Brain microvascular endothelial cell (primary cell): ENCODE measurements at regions not wholly inside any gene's neighbourhood (a gene's known extent, or its start where the extent isn't known, plus 50 kb on each side); places are given as distances from the start of the nearest gene placed in this dataset.
A peak's percentile ranks its signal among the peaks of the same experiment; 100 is the strongest.
"Not testable (repeated sequence)": the region's sequence is repeated elsewhere in the genome, so short reads cannot be mapped to it uniquely, and the experiment has no call there.

Source experiments
- DNase-seq: peaks from one replicate; pipeline ENCODE4 v3.0.0-alpha.2; 2020
- H3K27ac ChIP-seq: fragments of 250-450 bp; sonication (Bioruptor Pico); 2 replicates; pipeline ENCODE4 v1.5.1; 2020; ENCODE audit warnings: mild to moderate bottlenecking, moderate library complexity
- H3K27me3 ChIP-seq: fragments of 250-450 bp; sonication (Bioruptor Pico); replicated peaks from 2 replicates; pipeline ENCODE4 v1.5.1; 2020; ENCODE audit warnings: mild to moderate bottlenecking
- H3K36me3 ChIP-seq: fragments of 250-450 bp; sonication (Bioruptor Pico); replicated peaks from 2 replicates; pipeline ENCODE4 v1.5.1; 2020; ENCODE audit warnings: mild to moderate bottlenecking
- H3K4me3 ChIP-seq: 2 replicates; pipeline ENCODE4 v1.5.1; 2011; ENCODE audit warnings: low read depth, mild to moderate bottlenecking, control low read depth, low read length, moderate library complexity
- in situ Hi-C: cut with HindIII; loops from 2 replicates; pipeline ENCODE4 v1.10.0; 2017; ENCODE audit warnings: low sequenced_read_pairs, low pct_ligation_motif_present
- TF ChIP-seq, protein P1 (sequence below): IDR thresholded peaks from 2 replicates; pipeline ENCODE4 v1.5.1; 2011; ENCODE audit warnings: low read depth, mild to moderate bottlenecking, moderate library complexity, low read length, control low read depth, inconsistent platforms; ENCODE audit errors: missing control alignments

DNA sequence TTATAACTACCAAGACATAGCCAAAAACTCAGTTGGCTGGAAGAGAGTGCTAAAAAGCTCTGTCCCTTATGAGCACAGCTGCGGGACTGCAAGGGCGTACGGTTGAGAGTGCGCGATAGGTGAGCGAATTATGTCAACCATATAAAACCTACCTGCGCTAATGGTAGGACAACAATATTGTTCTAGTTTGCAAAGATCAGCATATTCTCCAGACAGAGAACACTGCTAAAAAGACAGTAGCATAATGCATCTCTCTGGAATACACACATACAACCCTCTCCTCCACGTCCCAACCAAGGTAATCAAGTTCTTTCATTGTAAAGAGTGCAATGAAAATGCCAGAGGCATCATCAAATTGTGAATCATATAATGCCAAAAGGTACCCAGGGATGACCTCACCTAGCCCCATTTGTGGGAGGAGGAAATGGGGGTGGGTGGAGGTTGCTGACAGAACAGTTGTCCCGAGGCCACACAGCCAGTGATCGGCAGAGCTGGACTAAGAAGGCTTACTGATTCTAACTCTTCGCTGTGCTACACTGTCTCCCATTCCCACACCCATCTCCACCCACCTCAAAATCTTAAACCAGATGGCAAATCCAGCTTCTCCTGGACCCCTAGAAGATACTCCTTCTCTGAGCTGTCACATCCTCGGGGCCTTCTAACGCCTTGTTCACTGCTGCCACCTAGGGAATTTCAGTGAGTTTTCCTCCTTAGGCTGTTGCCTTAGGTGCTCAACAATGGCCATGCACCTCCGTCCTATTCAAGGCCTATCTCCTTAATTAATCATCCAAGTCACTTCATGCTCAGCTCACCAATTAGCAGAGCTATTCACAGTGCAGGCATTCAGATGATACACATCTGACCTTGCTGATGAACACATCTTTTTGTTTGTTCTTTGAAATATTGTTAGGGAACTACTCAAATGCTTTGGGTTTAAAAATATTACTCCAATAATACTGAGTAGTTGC is 60.7 kb downstream of the RPL22L1 start:
- H3K36me3 ChIP-seq, result no peaks in the 10 kb centered on the region
- TF ChIP-seq, protein P1, sequence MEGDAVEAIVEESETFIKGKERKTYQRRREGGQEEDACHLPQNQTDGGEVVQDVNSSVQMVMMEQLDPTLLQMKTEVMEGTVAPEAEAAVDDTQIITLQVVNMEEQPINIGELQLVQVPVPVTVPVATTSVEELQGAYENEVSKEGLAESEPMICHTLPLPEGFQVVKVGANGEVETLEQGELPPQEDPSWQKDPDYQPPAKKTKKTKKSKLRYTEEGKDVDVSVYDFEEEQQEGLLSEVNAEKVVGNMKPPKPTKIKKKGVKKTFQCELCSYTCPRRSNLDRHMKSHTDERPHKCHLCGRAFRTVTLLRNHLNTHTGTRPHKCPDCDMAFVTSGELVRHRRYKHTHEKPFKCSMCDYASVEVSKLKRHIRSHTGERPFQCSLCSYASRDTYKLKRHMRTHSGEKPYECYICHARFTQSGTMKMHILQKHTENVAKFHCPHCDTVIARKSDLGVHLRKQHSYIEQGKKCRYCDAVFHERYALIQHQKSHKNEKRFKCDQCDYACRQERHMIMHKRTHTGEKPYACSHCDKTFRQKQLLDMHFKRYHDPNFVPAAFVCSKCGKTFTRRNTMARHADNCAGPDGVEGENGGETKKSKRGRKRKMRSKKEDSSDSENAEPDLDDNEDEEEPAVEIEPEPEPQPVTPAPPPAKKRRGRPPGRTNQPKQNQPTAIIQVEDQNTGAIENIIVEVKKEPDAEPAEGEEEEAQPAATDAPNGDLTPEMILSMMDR, result peak; percentile 89
- H3K4me3 ChIP-seq, result no peak overlapping the region
- peak; percentile 71 for DNase-seq
- H3K27me3 ChIP-seq, result no peaks in the 10 kb centered on the region
- H3K27ac ChIP-seq, result no peak overlapping the region
- in situ Hi-C loops, result loop anchor here (25.0 kb wide), 1 partner anchor 372 kb away; no protein-coding TSS in a partner anchor

DNA sequence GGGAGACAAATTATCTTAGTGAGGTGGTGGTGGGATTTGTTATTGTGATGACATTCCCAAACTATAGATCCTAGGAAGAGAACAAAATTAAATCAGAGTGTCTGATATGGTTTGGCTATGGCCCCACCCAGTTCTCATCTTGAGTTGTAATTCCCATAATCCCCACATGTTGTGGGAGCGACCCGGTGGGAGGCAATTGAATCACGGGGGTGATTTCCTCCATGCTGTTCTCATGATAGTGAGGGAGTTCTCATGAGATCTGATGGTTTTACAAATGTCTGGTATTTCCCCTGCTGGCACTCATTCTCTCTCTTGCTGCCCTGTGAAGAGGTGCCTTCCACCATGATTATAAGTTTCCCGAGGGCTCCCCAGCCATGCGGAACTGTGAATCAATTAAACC is 62.0 kb downstream of the RPL22L1 start:
- in situ Hi-C loops, result loop anchor here (25.0 kb wide), 1 partner anchor 371 kb away; no protein-coding TSS in a partner anchor
- no peak overlapping the region for H3K27ac ChIP-seq
- no peak overlapping the region for H3K4me3 ChIP-seq
- DNase-seq, result peak; percentile 4
- TF ChIP-seq, protein P1, result peak; percentile 24
- no peaks in the 10 kb centered on the region for H3K36me3 ChIP-seq
- no peaks in the 10 kb centered on the region for H3K27me3 ChIP-seq

DNA sequence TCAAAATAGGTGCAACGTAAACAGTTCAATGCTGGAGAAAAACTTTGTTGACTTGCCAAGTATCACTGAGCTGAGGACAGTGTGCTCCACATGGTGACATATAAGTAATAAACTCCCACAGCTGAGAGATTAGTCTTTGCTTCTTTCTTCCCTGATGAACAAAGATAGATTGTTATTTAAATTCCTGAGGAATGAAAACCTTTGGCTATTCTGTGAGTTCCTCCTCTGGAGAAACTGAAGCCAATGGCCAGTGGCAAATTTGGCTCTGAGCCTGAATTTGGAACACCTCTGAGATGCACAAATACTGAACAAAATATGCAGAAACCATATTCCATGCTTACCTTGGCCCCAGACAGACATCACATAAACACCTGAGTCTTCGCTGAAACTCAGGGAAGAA is 63.3 kb downstream of the RPL22L1 start:
- in situ Hi-C loops, result loop anchor here (25.0 kb wide), 1 partner anchor 369 kb away; no protein-coding TSS in a partner anchor
- Histone ChIP-seq H3K36me3 (no peaks in the 10 kb centered on the region), H3K27me3 (no peaks in the 10 kb centered on the region), H3K27ac (no peak overlapping the region), H3K4me3 (no peak overlapping the region)
- DNase-seq, result no peak
- TF ChIP-seq, protein P1, result no peak

DNA sequence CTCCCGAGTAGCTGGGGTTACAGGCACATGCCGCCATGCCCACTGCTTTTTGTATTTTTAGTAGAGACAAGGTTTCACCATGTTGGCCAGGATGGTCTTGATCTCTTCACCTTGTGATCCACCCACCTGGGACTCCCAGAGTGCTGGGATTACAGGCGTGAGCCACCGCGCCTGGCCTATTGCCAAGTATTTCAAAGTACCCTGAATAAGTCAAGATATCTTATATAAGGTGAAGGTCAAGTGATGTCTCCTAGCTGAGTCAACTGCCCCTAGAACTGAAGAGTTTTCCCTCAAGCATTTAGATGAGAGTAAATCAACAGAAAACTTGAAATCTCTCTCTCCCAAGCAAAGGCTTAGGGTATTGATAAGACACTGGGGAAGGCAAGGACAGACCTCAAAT is 63.9 kb downstream of the RPL22L1 start:
- in situ Hi-C loops, result loop anchor here (25.0 kb wide), 1 partner anchor 369 kb away; no protein-coding TSS in a partner anchor
- TF ChIP-seq, protein P1, result no peak
- no peak for DNase-seq
- Histone ChIP-seq H3K4me3 (no peak overlapping the region), H3K27ac (no peak overlapping the region), H3K27me3 (no peaks in the 10 kb centered on the region), H3K36me3 (no peaks in the 10 kb centered on the region)

DNA sequence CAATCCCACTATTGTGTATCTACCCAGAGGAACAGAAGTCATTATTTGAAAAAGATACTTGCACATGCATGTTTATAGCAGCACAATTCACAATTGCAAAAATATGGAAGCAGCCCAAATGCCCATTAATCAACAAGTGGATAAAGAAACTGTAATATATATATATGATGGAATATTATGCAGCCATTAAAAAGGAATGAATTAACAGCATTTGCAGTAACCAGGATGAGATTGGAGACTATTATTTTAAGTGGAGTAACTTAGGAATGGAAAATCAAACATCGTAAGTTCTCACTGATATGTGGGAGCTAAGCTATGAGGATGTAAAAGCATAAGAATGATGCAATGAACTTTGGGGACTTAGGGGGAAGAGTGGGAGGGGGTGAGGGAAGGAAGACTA is 64.7 kb downstream of the RPL22L1 start:
- H3K27ac ChIP-seq, H3K36me3 ChIP-seq, DNase-seq, H3K27me3 ChIP-seq, H3K4me3 ChIP-seq: not testable (repeated sequence)
- in situ Hi-C loops, result loop anchor here (25.0 kb wide), 1 partner anchor 368 kb away; no protein-coding TSS in a partner anchor

DNA sequence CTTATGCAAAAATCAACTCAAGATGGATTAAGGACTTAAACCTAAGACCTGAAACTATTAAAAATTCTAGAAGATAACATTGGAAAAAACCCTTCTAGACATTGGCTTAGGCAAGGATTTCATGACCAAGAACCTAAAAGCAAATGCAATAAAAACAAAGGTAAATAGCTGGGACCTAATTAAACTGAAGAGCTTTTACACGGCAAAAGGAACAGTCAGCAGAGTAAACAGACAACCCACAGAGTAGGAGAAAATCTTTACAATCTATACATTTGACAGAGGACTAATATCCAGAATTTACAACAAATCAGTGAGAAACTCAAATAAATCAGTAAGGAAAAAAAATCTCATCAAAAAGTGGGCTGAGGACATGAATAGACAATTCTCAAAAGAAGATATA is 65.4 kb downstream of the RPL22L1 start:
- not testable (repeated sequence) for H3K4me3 ChIP-seq, DNase-seq, H3K36me3 ChIP-seq, H3K27me3 ChIP-seq, H3K27ac ChIP-seq
- in situ Hi-C loops, result loop anchor here (25.0 kb wide), 1 partner anchor 367 kb away; no protein-coding TSS in a partner anchor
